Immature natural killer cell (primary cell): ENCODE measurements at regions not wholly inside any gene's neighbourhood (a gene's known extent, or its start where the extent isn't known, plus 50 kb on each side); places are given as distances from the start of the nearest gene placed in this dataset.

Experiments used
- DNase-seq, 3 donors: peaks; one replicate each; pipeline ENCODE4 v3.0.0; 2022; ENCODE audit warnings: mixed read lengths in 1 of 3
- H3K27ac Mint-ChIP-seq, 6 donors: one replicate each; pipeline ENCODE4 v1.8.0; 2020; ENCODE audit warnings: mixed read lengths in 6 of 6, mild to moderate bottlenecking in 5 of 6, inconsistent platforms in 4 of 6, moderate library complexity in 3 of 6
- H3K27me3 Mint-ChIP-seq, 3 donors: one replicate each; pipeline ENCODE4 v1.8.0; 2020 to 2021; ENCODE audit warnings: low read depth in 3 of 3, mild to moderate bottlenecking in 3 of 3, mixed read lengths in 3 of 3, moderate library complexity in 3 of 3, inconsistent platforms in 1 of 3
- H3K36me3 Mint-ChIP-seq, 3 donors: one replicate each; pipeline ENCODE4 v1.8.0; 2020; ENCODE audit warnings: mixed read lengths in 3 of 3, inconsistent platforms in 2 of 3, mild to moderate bottlenecking in 2 of 3
- H3K4me1 Mint-ChIP-seq, 2 donors: one replicate each; pipeline ENCODE4 v1.8.0; 2020; ENCODE audit warnings: inconsistent platforms in 2 of 2, mild to moderate bottlenecking in 2 of 2, mixed read lengths in 2 of 2, moderate library complexity in 1 of 2
- H3K4me3 Mint-ChIP-seq, 5 donors: one replicate each; pipeline ENCODE4 v1.8.0; 2020; ENCODE audit warnings: mild to moderate bottlenecking in 5 of 5, mixed read lengths in 5 of 5, inconsistent platforms in 3 of 5, moderate library complexity in 3 of 5
- H3K9me3 Mint-ChIP-seq, 6 donors: one replicate each; pipeline ENCODE4 v1.8.0; 2020; ENCODE audit warnings: mild to moderate bottlenecking in 6 of 6, mixed read lengths in 6 of 6, inconsistent platforms in 4 of 6, moderate library complexity in 3 of 6

GRCh38 chr15:35215093-35215492, 130.0 kb upstream of the NANOGP8 start:
- Mint-ChIP-seq H3K36me3 (no peaks in the 10 kb centered on the region), H3K9me3 (peaks cover 0 to 11% (median under 1%) of the 10 kb centered on the region in 6 donors), H3K4me3 (no peak overlapping the region), H3K27ac (no peak overlapping the region), H3K27me3 (no peaks in the 10 kb centered on the region), H3K4me1 (no peaks in the 10 kb centered on the region)
- no peak for DNase-seq

- H3K4me3 Mint-ChIP-seq = no peak overlapping the region
- peaks cover 0 to 5% (median 0%) of the 10 kb centered on the region in 6 donors for H3K9me3 Mint-ChIP-seq
- H3K4me1 Mint-ChIP-seq = no peaks in the 10 kb centered on the region
- DNase-seq = no peak
- H3K27ac Mint-ChIP-seq = no peak overlapping the region
- H3K27me3 Mint-ChIP-seq = no peaks in the 10 kb centered on the region
- H3K36me3 Mint-ChIP-seq = no peaks in the 10 kb centered on the region
Observed at GRCh38 chr15:35211240-35211902, 126.3 kb upstream of the NANOGP8 start.

- H3K4me1 Mint-ChIP-seq = no peaks in the 10 kb centered on the region
- no peak overlapping the region for H3K27ac Mint-ChIP-seq
- H3K36me3 Mint-ChIP-seq = no peaks in the 10 kb centered on the region
- H3K27me3 Mint-ChIP-seq = no peaks in the 10 kb centered on the region
- H3K9me3 Mint-ChIP-seq = peaks cover 0 to 5% (median 0%) of the 10 kb centered on the region in 6 donors
- no peak for DNase-seq
- no peak overlapping the region for H3K4me3 Mint-ChIP-seq
Observed at GRCh38 chr15:35210370-35210769, 125.3 kb upstream of the NANOGP8 start.

GRCh38 chr15:35209838-35210237, 124.7 kb upstream of the NANOGP8 start:
- H3K4me1 Mint-ChIP-seq = no peaks in the 10 kb centered on the region
- no peaks in the 10 kb centered on the region for H3K36me3 Mint-ChIP-seq
- H3K9me3 Mint-ChIP-seq = peaks cover 0 to 5% (median 1%) of the 10 kb centered on the region in 6 donors
- H3K27me3 Mint-ChIP-seq = no peaks in the 10 kb centered on the region
- DNase-seq = no peak
- no peak overlapping the region for H3K27ac Mint-ChIP-seq
- no peak overlapping the region for H3K4me3 Mint-ChIP-seq

GRCh38 chr15:35208353-35208752, 123.3 kb upstream of the NANOGP8 start:
- no peak for DNase-seq
- no peak overlapping the region for H3K4me3 Mint-ChIP-seq
- H3K9me3 Mint-ChIP-seq = peaks cover 0 to 5% (median 1%) of the 10 kb centered on the region in 6 donors
- H3K4me1 Mint-ChIP-seq = no peaks in the 10 kb centered on the region
- no peaks in the 10 kb centered on the region for H3K27me3 Mint-ChIP-seq
- no peaks in the 10 kb centered on the region for H3K36me3 Mint-ChIP-seq
- no peak overlapping the region for H3K27ac Mint-ChIP-seq

- DNase-seq = no peak
- Mint-ChIP-seq H3K36me3 (no peaks in the 10 kb centered on the region), H3K4me1 (no peaks in the 10 kb centered on the region), H3K9me3 (peaks cover 0 to 5% (median 1%) of the 10 kb centered on the region in 6 donors), H3K27me3 (no peaks in the 10 kb centered on the region), H3K27ac (no peak overlapping the region), H3K4me3 (no peak overlapping the region)
Observed at GRCh38 chr15:35206060-35206675, 121.1 kb upstream of the NANOGP8 start.

- Mint-ChIP-seq H3K4me3 (no peak overlapping the region), H3K9me3 (peaks cover 0 to 8% (median 4%) of the 10 kb centered on the region in 6 donors), H3K27ac (no peak overlapping the region), H3K4me1 (no peaks in the 10 kb centered on the region), H3K36me3 (no peaks in the 10 kb centered on the region), H3K27me3 (peaks cover 0 to 2% (median 0%) of the 10 kb centered on the region in 3 donors)
- DNase-seq = no peak
Observed at GRCh38 chr15:35198197-35198596, 113.1 kb upstream of the NANOGP8 start.

- Mint-ChIP-seq H3K27me3 (peaks cover 0 to 2% (median 0%) of the 10 kb centered on the region in 3 donors), H3K36me3 (no peaks in the 10 kb centered on the region), H3K27ac (no peak overlapping the region)
Observed at GRCh38 chr15:35197754-35198153, 112.7 kb upstream of the NANOGP8 start.

GRCh38 chr15:35197306-35197705, 112.2 kb upstream of the NANOGP8 start:
- DNase-seq = no peak
- Mint-ChIP-seq H3K27ac (no peak overlapping the region), H3K27me3 (peaks cover 0 to 2% (median 0%) of the 10 kb centered on the region in 3 donors), H3K4me1 (no peaks in the 10 kb centered on the region), H3K36me3 (no peaks in the 10 kb centered on the region), H3K9me3 (peaks cover 2 to 11% (median 5%) of the 10 kb centered on the region in 6 donors), H3K4me3 (no peak overlapping the region)

More at GRCh38 chr15:35197754-35198153, 112.7 kb upstream of the NANOGP8 start:
- Mint-ChIP-seq H3K9me3 (peaks cover 0 to 8% (median 4%) of the 10 kb centered on the region in 6 donors), H3K4me3 (no peak overlapping the region), H3K4me1 (no peaks in the 10 kb centered on the region)
- DNase-seq = no peak

- Mint-ChIP-seq H3K36me3 (peaks cover 0 to 5% (median 0%) of the 10 kb centered on the region in 3 donors), H3K9me3 (peaks cover 6 to 20% (median 10%) of the 10 kb centered on the region in 6 donors), H3K27me3 (peaks cover 0 to 3% (median 2%) of the 10 kb centered on the region in 3 donors), H3K4me1 (no peaks in the 10 kb centered on the region), H3K27ac (no peak overlapping the region), H3K4me3 (no peak overlapping the region)
- no peak for DNase-seq
Observed at GRCh38 chr15:35196273-35196672, 111.2 kb upstream of the NANOGP8 start.

- no peaks in the 10 kb centered on the region for H3K4me1 Mint-ChIP-seq
Observed at GRCh38 chr15:35195649-35196048, 110.6 kb upstream of the NANOGP8 start.

GRCh38 chr15:35195031-35195430, 109.9 kb upstream of the NANOGP8 start:
- no peak for DNase-seq
- Mint-ChIP-seq H3K9me3 (peaks cover 7 to 32% (median 12%) of the 10 kb centered on the region in 6 donors), H3K36me3 (peaks cover 0 to 5% (median 0%) of the 10 kb centered on the region in 3 donors), H3K4me3 (no peak overlapping the region), H3K27me3 (peaks cover 0 to 6% (median 2%) of the 10 kb centered on the region in 3 donors), H3K4me1 (no peaks in the 10 kb centered on the region), H3K27ac (no peak overlapping the region)

More at GRCh38 chr15:35195649-35196048, 110.6 kb upstream of the NANOGP8 start:
- peaks cover 0 to 5% (median 0%) of the 10 kb centered on the region in 3 donors for H3K36me3 Mint-ChIP-seq
- no peak overlapping the region for H3K27ac Mint-ChIP-seq
- no peak overlapping the region for H3K4me3 Mint-ChIP-seq
- DNase-seq = no peak
- H3K9me3 Mint-ChIP-seq = peaks cover 6 to 26% (median 12%) of the 10 kb centered on the region in 6 donors
- H3K27me3 Mint-ChIP-seq = peaks cover 0 to 6% (median 2%) of the 10 kb centered on the region in 3 donors

- peaks cover 0 to 9% (median 0%) of the 10 kb centered on the region in 3 donors for H3K36me3 Mint-ChIP-seq
- peaks cover 0 to 6% (median 2%) of the 10 kb centered on the region in 3 donors for H3K27me3 Mint-ChIP-seq
- no peak overlapping the region for H3K4me3 Mint-ChIP-seq
- no peak for DNase-seq
- no peak overlapping the region for H3K27ac Mint-ChIP-seq
- H3K4me1 Mint-ChIP-seq = no peaks in the 10 kb centered on the region
- H3K9me3 Mint-ChIP-seq = peaks cover 10 to 39% (median 19%) of the 10 kb centered on the region in 6 donors
Observed at GRCh38 chr15:35194296-35194695, 109.2 kb upstream of the NANOGP8 start.

- Mint-ChIP-seq H3K36me3 (peaks cover 0 to 9% (median 0%) of the 10 kb centered on the region in 3 donors), H3K27me3 (peaks cover 0 to 6% (median 0%) of the 10 kb centered on the region in 3 donors), H3K9me3 (peaks cover 10 to 49% (median 24%) of the 10 kb centered on the region in 6 donors), H3K4me3 (no peak overlapping the region), H3K27ac (no peak overlapping the region), H3K4me1 (no peaks in the 10 kb centered on the region)
- DNase-seq = no peak
Observed at GRCh38 chr15:35191783-35192182, 106.7 kb upstream of the NANOGP8 start.
